ENCODE measurements at regions not wholly inside any gene's neighbourhood (a gene's known extent, or its start where the extent isn't known, plus 50 kb on each side); places are given as distances from the start of the nearest gene placed in this dataset.
A peak's percentile ranks its signal among the peaks of the same experiment; 100 is the strongest.
"Not testable (repeated sequence)": the region's sequence is repeated elsewhere in the genome, so short reads cannot be mapped to it uniquely, and the experiment has no call there.

DNA sequence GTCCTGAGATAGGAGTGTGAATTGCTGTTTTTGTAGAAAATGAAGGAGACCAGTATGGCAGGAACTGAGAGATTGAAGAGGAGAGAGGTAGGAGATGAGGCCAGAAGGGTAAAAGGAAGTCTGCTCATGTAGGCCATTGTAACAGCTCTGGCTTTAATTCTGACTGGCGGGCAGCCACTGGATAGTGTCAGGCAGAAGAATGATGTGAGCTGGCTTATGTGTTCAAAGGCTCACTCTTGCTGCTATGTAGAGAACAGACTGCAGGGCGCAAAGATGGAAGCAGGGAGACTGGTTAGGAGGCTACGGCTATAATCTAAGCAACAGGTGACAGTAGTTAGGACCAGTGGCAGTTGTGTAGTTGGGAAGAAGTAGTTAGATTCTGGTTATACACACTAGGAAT, 160.2 kb upstream of the FGF13 start:
- no peak for DNase-seq (ENCODE audit: low read depth)

DNA sequence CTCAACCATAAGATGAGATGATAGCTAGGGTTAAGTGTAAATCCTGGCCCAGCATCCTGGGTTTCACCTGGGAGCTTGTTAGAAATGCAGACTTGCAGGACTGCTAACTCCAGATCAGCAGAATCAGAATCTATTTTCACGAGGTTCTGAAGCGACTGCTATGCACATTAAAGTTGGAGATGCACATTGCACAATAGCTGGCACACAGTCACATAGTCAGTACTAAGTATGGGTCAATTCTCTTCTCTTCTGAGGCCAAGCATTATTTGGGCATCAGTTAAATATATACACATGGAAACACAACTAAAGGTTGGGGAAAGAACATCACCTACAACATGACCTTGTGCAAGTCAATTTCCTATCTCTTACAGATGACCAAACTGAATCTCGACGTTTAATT, 155.1 kb upstream of the FGF13 start:
- no peak for DNase-seq (ENCODE audit: low read depth)

DNA sequence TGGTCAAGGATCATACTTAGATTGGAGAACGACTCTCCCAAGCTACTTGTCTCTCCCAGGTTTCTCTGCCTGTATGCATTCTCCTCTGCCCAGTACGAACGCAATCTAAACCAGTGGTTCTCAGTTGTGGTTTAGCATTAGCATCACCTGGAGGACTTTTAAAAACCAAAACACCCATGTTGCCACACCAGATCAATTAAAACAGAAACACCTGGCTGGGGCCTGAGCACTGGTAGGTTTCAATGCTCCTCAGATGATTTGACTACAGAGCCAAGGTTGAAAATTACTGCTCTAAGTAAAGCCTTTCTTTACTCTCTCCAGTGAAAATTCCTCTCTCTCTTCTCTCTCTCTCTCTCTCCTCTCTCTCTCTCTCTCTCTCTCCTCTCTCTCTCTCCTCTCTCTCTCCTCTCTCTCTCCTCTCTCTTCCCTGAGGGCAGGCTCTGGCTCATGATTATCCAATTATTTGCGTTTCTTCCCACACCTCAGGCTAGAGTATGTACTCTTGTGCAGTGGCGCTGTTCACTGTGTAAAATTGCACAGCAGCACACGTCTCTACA, 153.7 kb upstream of the FGF13 start:
- DNase-seq (ENCODE audit: low read depth): no peak

DNA sequence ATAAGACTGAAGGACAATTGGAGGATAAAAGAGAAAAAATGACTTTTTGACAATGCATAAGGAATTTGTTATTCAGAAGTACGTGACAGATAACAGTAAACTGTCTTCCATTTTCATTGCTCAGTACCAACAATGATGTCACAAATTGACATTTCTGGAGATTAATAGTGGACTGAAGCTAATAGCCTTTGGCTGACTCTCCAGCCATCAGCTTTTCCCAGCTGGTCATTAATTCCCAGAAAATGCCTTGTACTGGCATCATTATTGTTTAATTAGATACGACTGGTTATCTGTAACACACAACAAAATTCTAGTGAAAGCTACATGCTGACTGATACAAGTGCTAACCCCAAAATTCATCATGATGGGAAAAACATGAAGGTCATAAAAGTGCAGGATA, 147.9 kb upstream of the FGF13 start:
- DNase-seq (ENCODE audit: low read depth): no peak

GRCh38 chrX:138858951-138859350, 147.4 kb upstream of the FGF13 start:
- peak; percentile 71 for DNase-seq (ENCODE audit: low read depth)

DNA sequence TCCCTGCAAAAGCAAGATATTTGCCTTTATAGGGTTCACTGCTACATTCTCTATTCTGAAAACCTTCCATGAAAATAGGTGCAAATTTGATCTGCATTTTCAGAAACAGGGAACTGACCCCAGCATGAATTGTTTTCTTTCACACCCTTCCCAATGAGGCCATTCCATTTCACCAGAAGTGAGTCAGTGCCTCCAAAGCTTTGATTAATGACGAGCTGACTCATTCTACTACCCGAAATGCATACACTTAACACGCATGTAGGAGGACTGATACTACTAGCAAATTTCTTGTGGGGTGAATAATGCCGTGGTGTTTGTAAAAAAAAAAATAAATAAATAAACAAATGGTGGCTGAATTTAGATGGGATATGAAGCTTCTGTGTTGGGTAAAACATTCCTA, 146.9 kb upstream of the FGF13 start:
- peak; percentile 90 for DNase-seq (ENCODE audit: low read depth)

- DNase-seq (ENCODE audit: low read depth): peak; percentile 57
Measured at GRCh38 chrX:138856881-138857604, 145.5 kb upstream of the FGF13 start.

DNA sequence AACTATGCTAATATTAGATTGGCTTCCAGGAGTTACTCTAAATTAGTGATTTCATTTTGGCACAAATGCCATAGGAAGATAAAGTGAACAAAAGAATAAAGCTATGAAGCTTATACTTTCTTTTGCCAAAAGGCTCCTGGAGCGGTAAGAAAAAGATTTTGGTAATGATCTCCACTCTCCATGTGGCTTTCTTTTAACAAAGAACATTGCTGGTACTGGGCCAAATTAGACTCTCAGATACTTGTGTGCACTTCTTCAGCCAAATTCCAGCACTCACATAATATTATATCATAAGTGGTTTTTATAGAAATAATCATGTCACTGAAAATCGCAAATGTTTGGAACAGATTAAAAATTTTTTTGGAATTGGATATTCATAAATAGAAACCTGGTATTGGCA, 142.4 kb upstream of the FGF13 start:
- no peak for DNase-seq (ENCODE audit: low read depth)

DNA sequence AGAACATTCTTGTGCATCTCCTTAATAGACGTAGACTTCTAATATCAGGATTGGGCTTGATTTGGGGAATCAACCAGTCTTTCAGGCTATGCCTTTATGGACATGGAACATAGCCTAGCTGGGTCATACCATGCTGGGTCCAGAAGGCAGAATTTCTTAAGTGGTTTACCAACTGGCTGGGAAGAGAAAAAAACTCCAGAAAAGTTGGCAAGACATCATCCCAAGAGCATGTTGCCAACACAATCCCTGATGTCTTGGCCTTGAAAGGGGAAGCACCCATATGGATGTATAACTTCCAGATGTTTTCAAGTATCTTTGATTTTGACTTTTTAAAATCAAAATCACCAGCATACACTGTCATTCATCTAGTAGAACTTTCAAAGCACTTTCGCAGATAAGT, 138.0 kb upstream of the FGF13 start:
- no peak for DNase-seq (ENCODE audit: low read depth)

GRCh38 chrX:138847930-138848329, 136.4 kb upstream of the FGF13 start:
- peak; percentile 17 for DNase-seq (ENCODE audit: low read depth)

GRCh38 chrX:138845786-138846185, 134.3 kb upstream of the FGF13 start:
- no peak for DNase-seq (ENCODE audit: low read depth)

DNA sequence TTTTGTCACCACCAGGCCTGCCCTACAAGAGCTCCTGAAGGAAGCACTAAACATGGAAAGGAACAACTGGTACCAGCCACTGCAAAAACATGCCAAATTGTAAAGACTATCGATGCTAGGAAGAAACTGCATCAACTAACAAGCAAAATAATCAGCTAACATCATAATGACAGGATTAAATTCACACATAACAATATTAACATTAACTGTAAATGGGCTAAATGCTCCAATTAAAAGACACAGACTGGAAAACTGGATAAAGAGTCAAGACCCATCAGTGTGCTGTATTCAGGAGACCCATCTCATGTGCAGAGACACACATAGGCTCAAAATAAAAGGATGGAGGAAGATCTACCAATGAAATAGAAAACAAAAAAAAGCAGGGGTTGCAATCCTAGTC, 95.9 kb upstream of the FGF13 start:
- not testable (repeated sequence) for DNase-seq (ENCODE audit: low read depth)

DNA sequence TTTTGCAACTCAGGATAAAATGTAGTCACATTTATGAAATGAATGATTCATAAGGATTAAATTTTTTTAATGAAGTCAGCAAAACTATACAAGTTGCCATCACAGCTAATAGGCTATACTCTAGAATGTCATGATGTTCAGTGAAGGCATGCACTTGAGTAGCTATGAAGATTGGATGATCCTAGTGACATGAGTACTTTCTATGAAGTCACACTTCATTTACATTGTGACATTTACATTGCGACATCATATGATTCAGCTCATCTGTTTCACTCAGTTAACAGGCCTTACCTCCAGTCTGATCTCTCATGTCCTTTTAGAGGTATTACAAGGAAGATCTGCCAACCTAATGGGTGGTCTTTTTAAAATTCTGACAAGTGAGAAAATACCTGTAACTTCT, 82.7 kb upstream of the FGF13 start:
- no peak for DNase-seq (ENCODE audit: low read depth)

DNA sequence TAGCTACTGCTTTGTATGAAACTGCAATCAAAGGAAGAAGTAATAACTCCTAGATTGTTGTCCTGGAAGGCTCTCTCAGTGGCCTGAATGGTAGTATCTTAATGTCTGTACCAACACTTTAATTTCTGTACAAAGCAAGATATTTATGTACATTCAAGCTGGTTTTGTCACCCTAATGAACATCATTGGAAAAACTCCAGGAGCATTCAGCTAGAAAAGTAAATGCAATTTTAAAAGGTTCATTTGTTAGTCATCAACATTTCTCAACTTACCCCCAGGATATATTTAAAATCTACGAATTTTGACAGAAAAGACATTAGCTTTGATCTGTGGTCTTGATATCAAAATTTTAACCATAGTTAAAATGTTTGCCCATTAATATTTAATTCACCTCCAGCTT, 80.0 kb upstream of the FGF13 start:
- DNase-seq (ENCODE audit: low read depth): no peak

DNA sequence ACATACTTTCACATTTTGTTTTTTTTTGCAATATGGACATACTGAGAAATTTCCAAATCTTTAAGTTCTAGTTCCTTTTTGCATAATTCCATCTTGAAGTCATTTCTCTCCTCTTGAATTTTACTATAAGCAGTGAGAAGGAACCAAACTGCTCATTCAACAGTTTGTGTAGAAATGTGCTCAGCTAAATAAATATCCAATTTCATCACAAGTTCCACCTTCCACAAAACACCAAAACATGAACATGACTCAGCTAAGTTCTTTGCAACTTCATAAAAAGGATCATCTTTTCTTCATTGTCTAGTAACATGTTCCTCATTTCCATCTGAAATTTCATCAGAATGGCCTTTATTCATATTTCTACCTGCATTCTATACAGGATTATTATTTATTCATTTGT, 77.3 kb upstream of the FGF13 start:
- DNase-seq (ENCODE audit: low read depth): no peak

- DNase-seq (ENCODE audit: low read depth): not testable (repeated sequence)
Measured at GRCh38 chrX:138778576-138778909, 67.0 kb upstream of the FGF13 start.

- DNase-seq (ENCODE audit: low read depth): not testable (repeated sequence)
Measured at GRCh38 chrX:138777908-138778575, 66.5 kb upstream of the FGF13 start.

- no peak for DNase-seq (ENCODE audit: low read depth)
Measured at GRCh38 chrX:138777230-138777629, 65.7 kb upstream of the FGF13 start.

DNA sequence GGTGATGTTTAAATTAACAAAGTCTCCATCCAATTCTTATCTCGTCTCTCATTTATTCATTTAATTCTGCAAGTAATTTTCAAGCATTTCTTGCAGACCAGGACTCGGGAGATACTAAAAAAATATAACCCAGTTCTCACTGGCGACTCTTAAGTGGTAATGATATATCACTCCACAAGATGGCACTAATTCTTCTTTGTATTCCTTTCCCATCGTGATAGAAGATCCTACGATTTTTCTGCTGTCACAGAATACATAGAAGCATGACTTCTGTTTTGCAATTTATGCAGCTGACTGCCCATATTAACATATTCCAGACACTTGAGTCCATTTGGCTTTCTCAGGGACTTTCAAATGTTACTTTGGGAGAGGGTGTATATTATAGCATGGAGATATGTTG, 64.0 kb upstream of the FGF13 start:
- DNase-seq (ENCODE audit: low read depth): peak; percentile 43

GRCh38 chrX:138771047-138771446, 59.5 kb upstream of the FGF13 start:
- DNase-seq (ENCODE audit: low read depth): no peak

DNA sequence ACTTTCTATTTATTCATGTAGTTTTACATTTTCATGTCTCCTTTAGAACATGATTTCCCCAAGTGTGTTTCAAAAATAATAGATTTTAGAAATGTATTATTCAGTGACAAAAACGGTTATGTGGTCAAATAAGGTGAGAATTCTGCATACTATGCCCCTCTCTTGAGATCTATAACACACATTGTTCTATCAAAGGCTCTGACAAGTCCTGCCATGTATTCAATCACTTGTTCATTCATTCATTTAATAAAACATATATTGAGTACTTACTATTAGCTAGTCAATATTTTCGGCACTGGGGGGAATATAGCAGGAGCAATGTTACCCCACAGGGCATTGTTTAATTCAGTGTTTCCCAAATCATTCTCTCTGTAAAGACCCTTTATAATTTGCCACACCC, 58.4 kb upstream of the FGF13 start:
- DNase-seq (ENCODE audit: low read depth): no peak

GRCh38 chrX:138765051-138765450, 53.5 kb upstream of the FGF13 start:
- peak; percentile 74 for DNase-seq (ENCODE audit: low read depth)

DNA sequence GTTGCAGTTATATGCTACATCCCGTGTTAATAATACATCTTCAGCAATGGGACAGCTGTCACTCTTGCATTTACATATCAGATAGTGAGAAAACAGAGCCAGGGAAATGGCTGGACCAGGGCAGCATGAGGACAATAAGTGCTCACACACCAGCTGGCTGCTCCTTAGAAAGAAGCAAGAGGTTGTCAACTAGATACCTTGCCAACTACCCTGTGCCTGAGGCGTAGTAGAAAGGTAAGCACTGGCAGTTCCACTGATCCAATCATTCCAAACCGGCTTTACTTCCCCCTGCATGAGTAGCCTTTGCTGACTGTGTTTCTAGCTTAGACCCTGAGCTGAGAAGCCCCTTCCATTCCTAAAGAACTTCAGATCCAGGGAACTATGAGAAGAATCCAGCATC, 52.2 kb upstream of the FGF13 start:
- no peak for DNase-seq (ENCODE audit: low read depth)

Measured in LHCN-M2 (cell line).